GM18868 (cell line): ENCODE measurements at regions not wholly inside any gene's neighbourhood (a gene's known extent, or its start where the extent isn't known, plus 50 kb on each side); places are given as distances from the start of the nearest gene placed in this dataset.
"Not testable (repeated sequence)": the region's sequence is repeated elsewhere in the genome, so short reads cannot be mapped to it uniquely, and the experiment has no call there.

ENCODE experiments used
- ATAC-seq: cut with Tn5 transposase; IDR thresholded peaks from one replicate; pipeline ENCODE4 v1.9.1; 2021; ENCODE audit warnings: mild to moderate bottlenecking, moderate library complexity; ENCODE audit not compliant: unreplicated experiment

DNA sequence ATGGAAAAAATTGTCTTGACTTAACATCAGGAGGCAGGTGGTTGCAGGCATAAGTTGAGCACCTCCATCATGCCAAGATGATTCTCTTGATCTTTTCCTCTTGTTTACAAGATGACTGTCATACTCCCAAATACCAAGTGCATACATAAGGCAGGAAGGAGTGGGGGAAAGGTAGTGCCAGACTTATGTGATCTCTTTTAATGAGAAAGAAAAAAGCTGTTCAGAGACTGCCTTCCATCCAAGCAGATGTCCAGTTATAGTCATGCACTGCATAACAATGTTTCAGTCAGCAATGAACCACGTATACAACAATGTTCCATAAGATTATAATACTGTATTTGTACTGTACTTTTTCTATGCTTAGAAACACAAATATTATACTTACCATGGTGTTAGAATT is 135.7 kb downstream of the EHF start:
- ATAC-seq: no peak

DNA sequence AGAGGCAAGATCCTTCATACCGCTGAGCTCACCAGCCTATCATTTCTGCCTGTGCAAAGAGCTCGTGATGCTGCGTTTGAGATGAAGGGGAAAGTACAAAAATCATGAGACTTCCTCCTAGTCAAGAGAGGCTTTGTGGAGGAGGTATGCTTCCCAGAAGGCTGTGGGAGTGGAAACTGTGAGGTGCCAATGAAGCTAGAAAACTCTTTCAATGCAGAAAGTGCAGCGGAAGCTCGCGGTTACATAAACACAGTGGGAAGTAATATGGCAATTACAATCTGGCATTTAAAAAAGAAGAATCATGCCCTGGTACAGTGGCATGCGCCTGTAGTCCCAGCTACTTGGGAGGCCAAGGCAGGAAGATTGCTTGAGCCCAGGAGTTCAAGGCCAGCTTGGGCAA is 134.8 kb downstream of the EHF start:
- ATAC-seq: no peak

DNA sequence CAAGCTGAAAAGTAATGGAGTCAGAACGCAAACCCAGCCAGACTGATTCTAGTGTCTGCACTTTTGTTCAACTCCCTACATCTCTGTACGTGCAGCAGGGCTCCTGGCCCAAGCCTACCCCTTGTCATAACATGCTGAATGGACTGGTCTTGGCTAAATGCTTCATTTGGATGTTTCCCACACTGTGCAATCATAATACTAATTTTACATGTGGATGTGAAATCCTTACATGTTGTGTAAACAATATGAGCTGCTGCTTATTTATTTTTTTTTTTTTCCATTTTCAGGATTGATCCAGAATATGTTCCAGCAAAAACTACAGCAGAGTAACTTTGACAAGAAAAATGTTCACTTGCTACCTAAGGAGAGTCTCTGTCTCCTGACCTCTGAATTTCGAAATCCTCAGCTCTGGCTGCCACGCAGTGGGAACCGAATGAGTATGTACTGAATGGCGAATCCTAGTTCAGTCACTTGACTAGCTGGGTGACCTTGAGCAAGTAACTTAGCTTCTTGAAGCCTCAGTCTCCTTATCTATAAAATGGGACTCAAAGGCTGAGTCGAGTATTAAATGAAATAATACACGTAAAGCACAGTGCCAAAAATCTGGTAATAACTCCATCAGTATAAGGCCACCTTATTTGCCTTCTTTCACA is 133.4 kb downstream of the EHF start:
- ATAC-seq: no peak

DNA sequence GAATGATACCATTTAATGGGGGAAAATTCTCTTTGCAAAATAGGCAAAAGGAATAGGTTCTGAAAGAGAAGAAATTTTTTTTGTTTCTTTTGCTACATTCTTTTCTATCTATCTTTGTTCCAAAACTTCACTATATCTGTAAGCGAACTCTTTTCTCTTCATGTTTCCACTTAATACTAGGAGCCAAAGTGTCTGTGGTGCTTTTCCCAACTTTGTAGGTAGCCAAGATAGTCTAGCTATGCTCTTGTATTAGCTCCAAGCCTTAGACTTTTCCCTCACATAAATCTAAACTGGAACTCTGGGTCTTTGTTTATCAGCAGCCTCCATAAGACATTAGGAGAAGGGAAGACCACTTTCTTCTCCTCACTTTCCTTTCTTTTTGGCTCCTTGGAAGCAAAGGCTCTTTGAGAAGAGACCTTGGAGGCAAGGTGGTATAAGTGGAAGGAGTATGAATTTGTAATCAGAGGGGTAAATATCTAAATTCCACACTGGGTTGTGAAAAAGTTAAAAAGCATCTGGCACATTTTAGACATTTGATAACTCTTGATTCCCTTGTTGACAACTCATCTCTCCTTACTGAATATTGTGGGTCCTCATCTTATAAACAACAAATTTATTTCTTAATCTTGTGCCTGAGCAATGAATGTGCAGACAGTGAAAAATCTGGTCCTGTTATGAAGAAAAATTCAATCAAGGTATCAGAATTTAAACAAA is 130.0 kb downstream of the EHF start:
- no peak for ATAC-seq

DNA sequence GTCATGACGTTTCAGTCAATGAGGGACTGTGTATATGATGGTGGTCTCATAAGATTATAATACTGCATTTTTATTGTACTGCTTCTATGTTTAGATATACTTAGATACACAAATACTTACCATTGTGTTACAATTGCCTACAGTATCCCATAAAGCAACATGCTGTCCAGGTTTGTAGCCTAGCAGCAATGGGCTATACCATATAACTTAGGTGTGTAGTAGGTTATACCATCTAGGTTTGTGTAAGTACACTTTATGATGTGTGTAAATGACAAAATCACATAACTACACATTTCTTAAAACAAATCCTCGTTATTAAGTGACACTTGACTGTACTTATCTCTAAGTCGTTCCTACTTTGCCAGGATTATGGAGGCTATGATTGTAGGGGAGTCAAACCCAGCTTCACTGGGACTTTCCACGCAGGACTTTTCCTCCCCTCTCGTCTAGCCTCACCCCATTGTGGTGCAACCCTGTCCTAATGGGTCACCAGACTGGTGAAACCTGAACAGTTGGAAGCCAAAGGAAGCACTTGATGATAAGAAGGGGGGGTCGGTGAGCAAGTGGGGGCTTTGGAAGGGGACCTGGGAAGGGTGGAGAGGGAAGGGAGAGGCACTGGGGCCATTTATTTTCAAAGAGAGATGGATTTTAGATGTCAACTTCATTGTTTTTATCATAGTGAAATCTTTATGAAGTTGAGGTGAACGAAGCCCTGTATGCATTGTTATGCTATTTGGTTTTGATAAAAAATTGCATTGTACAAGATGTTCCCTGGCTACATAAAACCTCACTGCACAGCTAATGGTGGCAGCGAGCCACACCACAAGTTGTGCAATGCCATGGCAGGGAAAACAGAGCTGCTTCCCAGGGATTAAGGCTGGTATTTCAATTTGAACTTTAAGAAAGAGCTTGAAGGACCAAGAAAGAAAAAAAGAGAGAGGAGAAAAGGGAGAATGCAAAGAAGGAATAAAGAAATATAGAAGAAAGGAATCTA is 129.1 kb downstream of the EHF start:
- ATAC-seq: no peak

DNA sequence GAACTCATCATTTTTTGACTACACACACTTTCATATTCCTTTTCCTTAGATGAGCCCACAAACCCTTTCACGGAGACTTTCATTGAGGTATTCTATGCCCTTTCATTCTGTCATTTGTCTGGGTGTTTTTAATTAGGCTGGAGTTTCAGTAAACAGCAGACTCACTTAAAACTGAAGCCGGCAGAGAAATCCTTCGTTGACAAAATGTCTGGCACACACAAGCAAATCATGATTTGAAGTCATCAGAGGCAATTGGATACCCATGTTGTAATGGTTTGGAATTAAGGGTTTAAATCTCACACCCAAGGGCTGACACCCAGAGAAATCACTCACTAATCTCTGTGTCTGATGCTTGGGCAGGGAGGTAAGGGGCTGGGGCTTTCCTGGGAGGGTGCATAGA is 127.1 kb downstream of the EHF start:
- ATAC-seq: no peak

DNA sequence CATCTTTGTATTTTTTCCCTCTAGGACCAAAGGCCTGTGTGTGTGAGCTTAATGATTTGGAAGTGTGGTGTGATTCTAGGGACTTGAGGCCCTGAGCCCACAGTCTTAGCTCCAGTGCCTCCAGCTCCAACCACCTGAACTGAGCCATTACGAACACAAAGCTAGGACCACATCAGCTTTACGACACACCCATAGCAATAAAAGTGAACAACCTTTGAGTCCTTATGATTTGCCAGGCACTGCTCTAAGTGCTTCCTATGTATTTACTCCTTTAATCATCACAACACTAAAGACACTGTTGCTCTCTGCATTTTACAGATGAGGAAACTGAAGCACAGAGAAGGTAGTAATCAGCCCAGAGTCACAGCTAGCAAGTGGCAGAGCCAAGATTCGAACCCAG is 126.4 kb downstream of the EHF start:
- no peak for ATAC-seq

DNA sequence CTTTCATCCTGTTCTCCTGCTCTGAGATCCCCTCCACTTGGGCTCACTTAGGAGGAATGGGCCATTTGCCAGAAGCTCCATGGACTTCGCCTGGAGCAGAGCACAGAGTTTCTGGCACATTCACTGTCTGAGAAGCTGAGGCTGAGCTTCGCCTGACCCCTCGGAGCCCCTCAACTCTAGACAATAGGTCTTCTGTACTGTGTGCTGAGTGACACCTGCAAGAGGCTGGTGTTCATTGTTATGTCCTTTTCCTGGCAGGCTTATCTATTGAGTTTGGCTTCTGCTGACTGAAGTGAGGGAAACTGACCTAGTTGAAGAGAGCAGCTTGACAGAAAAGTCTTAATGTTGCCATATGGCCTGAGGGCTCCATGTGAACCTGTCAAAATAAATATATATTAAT is 124.3 kb downstream of the EHF start:
- no peak for ATAC-seq

DNA sequence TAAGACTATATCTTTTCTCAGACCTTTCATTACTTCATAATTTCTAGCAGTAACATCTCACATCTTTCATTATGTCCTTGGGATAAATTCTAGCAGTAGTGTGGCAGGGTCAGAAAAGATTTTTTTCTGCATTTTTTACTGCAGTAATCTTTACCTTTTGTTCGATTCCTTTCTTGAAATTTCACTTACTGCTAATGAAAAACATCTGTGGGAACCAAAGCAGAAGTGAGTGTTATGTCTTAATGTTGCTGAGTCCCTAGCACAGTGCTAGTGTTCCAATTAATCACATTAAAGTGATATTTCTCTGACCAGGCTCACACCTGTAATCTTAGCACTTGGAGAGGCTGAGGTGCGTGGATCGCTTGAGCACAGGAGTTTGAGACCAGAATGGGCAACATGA is 123.6 kb downstream of the EHF start:
- no peak for ATAC-seq

DNA sequence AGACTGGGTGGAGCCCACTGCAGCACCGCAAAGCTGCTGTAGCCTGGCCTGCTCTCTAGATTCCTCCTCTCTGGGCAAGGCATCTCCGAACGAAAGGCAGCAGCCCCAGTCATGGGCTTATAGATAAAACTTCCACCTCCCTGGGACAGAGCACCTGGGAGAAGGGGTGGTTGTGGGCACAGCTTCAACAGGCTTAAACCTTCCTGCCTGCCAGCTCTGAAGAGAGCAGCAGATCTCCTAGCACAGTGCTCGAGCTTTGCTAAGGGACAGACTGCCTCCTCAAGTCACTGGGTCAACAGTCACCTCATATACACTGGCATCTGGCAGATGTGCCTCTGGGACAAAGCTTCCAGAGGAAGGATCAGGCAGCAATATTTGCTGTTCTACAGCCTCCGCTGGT is 117.3 kb downstream of the EHF start:
- ATAC-seq: no peak

DNA sequence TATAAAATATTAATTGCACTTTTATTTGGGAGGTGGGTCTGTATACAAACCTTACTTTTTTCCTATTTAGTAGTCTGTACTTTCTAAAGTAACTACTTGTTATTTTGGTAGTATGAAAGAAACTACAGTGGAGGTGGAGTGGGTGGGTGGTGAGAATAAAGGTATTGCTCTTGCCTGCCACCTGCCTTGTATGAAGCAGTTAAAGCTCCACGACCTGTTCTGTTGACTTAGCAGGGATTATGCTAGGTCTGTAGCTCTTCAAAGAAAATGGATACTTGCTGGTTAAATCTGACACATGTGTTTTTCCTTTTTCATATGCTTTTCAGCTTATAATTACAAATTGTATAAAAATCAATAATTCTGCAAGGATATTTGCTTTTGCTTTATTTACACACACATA is 111.9 kb downstream of the EHF start:
- no peak for ATAC-seq

DNA sequence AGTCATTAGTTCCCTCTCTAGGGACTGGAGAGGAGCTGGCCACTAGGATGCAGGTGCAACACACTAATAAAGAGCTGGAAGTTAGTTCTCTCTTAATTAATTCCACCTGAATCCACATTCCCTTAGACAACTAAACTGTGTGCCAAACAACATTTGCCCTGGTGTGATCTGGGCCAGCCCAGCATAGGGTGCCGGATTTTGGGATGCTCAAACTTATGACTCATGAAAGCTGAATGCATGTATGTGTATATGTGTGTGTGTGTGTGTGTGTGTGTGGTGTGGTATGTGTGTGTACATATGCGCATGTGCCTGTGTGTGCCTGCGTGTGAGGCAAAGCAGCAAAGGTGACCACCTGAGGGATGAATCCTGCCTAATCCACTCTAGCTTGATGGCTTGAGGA is 110.7 kb downstream of the EHF start:
- no peak for ATAC-seq

DNA sequence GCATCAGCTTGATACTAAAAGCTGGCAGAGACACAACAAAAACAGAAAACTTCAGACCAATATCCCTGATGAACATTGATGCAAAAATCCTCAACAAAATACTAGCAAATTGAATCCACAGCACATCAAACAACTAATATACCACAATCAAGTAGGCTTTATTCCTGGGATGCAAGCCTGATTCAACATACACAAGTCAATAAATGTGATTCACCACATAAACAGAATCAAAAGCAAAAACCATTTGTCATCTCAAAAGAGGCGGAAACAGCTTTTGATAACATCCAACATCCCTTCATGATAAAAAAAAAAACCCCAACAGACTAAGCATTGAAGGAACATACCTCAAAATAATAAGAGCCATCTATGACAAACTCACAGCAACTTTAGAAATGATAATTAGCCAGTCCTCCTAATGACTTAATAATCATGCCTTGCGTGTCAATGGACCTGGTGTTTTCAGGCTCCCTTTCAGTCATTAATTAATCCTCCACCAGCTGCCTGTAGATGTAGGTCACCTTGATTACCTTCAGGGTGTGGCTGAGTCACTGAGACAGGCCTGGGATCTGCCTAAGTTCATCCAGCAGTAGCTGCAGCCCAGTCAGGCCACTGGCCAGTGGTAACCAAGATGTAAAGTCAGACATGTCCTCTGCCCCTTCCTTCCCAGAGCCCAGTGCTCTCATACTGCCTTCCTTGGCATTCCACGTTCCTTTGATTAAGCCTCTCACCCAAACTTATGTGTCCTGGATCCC is 109.8 kb downstream of the EHF start:
- ATAC-seq: no peak

DNA sequence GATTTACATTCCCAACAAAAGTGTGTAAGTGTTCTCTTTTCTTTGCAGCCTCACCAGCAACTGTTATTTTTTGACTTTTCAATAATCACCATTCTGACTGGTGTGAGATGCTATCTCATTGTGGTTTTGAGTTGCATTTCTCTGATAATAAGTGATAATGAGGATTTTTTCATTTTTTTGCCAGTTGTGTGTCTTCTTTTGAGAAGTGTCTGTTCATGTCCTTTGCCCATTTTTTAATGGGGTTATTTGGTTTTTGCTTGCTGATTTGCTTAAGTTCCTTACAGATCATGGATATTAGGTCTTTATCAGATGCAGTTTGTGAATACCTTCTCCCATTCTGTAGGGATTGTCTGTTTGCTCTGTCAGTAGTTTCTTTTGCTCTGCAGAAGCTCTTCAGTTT is 107.7 kb downstream of the EHF start:
- no peak for ATAC-seq

DNA sequence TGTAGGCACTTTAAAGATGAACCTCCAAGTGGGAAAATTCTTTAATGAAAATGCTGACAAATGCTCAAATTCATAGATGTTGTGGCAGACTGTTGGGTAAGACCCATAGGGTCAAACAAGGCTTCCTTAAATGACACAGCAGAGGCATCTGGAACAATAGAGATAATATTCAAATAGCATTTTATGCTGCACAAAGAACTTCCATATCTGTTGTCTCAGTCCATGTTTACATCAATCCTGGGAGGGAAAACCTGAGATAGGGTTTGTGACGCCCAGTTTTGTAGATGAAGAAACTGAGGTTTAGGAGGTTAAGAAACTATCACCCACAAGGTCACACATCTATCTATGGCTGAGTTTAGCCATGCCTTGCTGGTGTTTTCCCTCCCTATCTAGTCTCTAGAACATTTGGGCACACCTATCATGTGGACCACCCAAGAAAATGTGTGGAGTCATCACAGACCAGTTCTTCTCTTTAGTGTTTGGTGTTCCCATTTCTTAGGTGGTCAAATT is 106.4 kb downstream of the EHF start:
- ATAC-seq: no peak

DNA sequence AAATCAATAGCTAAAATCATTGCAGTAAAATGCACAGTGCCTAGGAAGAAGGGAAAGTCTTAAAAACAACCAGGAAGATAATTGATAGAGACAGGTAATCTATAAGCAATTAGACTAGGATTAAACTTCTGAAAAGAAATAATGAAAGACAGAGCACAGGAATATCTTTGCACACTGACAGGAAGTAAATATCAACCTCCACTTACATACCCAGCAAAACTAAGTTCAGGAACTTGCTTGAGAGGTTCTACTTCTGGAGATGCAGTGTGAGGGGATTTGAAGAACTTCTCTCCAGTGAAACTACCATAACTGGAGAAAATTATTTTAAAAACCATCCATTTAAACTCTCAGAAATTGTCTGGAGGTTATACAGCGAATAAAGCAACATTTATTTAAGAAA is 104.1 kb downstream of the EHF start:
- ATAC-seq: no peak

DNA sequence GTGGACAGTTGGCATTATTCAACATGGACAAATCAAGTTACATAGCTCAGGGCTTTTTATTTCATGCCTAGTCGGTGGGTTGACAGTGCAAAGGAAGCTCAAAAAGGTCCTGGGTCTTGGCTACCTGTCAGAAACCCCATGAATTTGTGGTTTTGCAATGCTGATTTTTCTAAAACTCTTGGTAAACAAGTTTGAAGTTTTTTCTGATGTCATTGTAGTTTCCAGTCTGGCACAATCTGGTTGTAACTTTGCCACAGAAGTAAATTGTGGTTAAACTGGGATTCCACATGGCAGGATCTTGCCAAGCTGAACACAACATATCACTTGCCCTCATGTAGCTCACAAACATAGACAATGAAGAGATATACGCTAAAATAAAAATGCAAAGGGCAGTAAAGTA is 100.8 kb downstream of the EHF start:
- no peak for ATAC-seq

DNA sequence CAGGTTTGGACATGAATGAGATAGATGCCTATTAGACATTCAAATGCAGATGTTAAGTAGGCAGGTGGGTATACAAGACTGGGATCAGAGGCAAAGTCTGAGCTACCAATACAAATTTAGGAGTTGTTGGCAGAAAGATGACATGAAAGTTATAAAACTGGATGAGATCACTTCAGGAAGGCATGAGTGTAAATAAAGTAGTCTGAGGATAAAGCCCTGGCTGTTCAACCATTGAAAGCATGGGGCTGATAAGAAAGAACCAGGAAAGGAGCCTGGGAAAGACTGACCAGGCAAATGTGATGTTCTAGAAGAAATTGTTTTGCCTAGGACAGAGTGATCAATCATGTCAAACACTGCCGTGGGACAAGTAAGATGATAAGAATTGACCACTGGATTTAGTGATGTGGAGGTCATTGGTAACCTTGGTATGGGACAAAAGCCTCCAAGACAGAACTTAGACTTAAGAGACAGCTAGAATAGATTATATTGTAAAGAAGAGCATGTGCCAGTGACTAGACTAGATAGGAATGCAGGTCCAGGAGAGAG is 98.5 kb downstream of the EHF start:
- no peak for ATAC-seq

DNA sequence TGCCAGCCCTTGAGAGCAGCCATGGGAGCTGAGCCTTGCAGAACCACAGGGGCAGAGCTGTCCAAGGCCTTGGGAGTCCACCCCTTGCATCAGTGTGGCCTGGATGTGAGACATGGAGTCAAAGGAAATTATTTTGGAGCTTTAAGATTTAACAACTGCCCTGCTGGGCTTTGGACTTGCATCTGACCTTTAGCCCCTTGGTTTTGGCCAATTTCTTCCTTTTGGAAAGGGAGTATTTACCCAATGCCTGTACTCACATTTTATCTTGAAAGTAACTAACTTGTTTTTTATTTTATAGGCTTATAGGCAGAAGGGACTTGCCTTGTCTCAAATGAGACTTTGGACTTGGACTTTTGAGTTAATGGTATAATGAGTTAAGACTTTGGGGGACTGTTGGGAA is 92.7 kb downstream of the EHF start:
- ATAC-seq: not testable (repeated sequence)
